Ovary (tissue), 3 donors: ENCODE measurements at regions not wholly inside any gene's neighbourhood (a gene's known extent, or its start where the extent isn't known, plus 50 kb on each side); places are given as distances from the start of the nearest gene placed in this dataset.

Source experiments
- CTCF ChIP-seq, 3 donors: fragments of 450-650 bp in 2 of 3; fragments of 200-600 bp in 1 of 3; IDR thresholded peaks; one replicate each; pipeline versions ENCODE4 v1.5.1 to v1.8.0; 2016 to 2022; ENCODE audit warnings: antibody characterized with exemption in 3 of 3, mild to moderate bottlenecking in 1 of 3
- EP300 ChIP-seq: sonication (generic); formaldehyde crosslinking; IDR thresholded peaks from one replicate; pipeline ENCODE4 v1.6.1; 2017; ENCODE audit warnings: antibody characterized with exemption
- donor health status: DM: no; HTN: no; CAD: no.

DNA sequence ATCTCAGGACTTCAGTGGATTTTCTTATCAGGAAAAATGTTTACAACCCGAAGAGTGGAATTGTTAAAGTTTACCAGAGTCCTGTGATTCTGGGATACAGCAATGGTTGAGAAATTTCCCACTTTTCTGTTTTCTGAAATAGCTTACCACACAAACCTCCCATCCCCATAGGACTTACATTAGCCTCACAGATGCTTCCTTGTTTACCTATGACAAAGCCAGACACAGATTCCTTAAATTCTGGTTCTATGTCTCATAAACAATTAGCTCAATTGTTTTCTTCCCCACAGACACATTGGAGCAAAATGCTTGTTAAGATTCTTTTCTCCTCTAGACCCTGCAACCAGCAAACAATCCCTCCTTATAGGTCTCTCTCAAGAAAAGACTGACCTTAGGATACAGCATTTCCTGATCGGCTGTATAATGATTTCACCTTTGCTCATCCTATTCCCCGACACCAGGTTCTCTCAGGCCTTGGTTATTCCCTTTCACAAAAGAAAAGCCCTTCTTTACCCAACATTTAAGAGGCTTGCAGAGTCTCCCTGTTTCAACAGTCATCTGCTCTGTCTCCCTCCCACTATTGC is 886.2 kb downstream of the ARAP2 start:
- TF ChIP-seq EP300, result no peak
- TF ChIP-seq CTCF (IDR thresholded peaks at IDR 0.05), result no peak
